Stimulated activated CD4-positive, alpha-beta T cell treated with anti-CD3 and anti-CD28 coated beads, Interleukin-4, amount 100 ng/mL, for 1 hour (primary cell): ENCODE measurements at regions not wholly inside any gene's neighbourhood (a gene's known extent, or its start where the extent isn't known, plus 50 kb on each side); places are given as distances from the start of the nearest gene placed in this dataset.
"Not testable (repeated sequence)": the region's sequence is repeated elsewhere in the genome, so short reads cannot be mapped to it uniquely, and the experiment has no call there.

Experiments used
- DNase-seq: peaks from one replicate; pipeline ENCODE4 v3.0.0-alpha.2; 2020

- DNase-seq: no peak
These were observed 171.0 kb downstream of the HSD17B3 start for GRCh38 chr9:96130970-96131369.

GRCh38 chr9:96129747-96130146 is 172.2 kb downstream of the HSD17B3 start:
- no peak for DNase-seq

- DNase-seq: no peak
These were observed 173.1 kb downstream of the HSD17B3 start for GRCh38 chr9:96128880-96129279.

GRCh38 chr9:96126321-96126881 is 175.6 kb downstream of the HSD17B3 start:
- no peak for DNase-seq

GRCh38 chr9:96125624-96126023 is 176.4 kb downstream of the HSD17B3 start:
- no peak for DNase-seq

- DNase-seq: no peak
These were observed 179.2 kb downstream of the HSD17B3 start for GRCh38 chr9:96122751-96123150.

- no peak for DNase-seq
These were observed 179.7 kb downstream of the HSD17B3 start for GRCh38 chr9:96122282-96122681.

- no peak for DNase-seq
These were observed 180.8 kb downstream of the HSD17B3 start for GRCh38 chr9:96121136-96121535.

GRCh38 chr9:96117398-96118080 is 184.4 kb downstream of the HSD17B3 start:
- no peak for DNase-seq

GRCh38 chr9:96116275-96117064 is 185.5 kb downstream of the HSD17B3 start:
- DNase-seq: no peak

- no peak for DNase-seq
These were observed 186.1 kb downstream of the HSD17B3 start for GRCh38 chr9:96115836-96116235.

- no peak for DNase-seq
These were observed 188.9 kb downstream of the HSD17B3 start for GRCh38 chr9:96113032-96113431.

GRCh38 chr9:96109680-96110351 is 192.2 kb downstream of the HSD17B3 start:
- no peak for DNase-seq

GRCh38 chr9:96108691-96109380 is 193.1 kb downstream of the HSD17B3 start:
- DNase-seq: no peak

GRCh38 chr9:96107436-96107835 is 194.5 kb downstream of the HSD17B3 start:
- DNase-seq: no peak

- peak; percentile 8 for DNase-seq
These were observed 201.3 kb downstream of the HSD17B3 start for GRCh38 chr9:96100385-96101300.

GRCh38 chr9:96090630-96091029 is 211.3 kb downstream of the HSD17B3 start:
- DNase-seq: not testable (repeated sequence)

GRCh38 chr9:96089452-96090085 is 212.4 kb downstream of the HSD17B3 start:
- no peak for DNase-seq

GRCh38 chr9:96088510-96088909 is 213.0 kb downstream of the ERCC6L2 start:
- DNase-seq: no peak

GRCh38 chr9:96087669-96088299 is 212.3 kb downstream of the ERCC6L2 start:
- no peak for DNase-seq
